Activated T-cell treated with anti-CD3 and anti-CD28 coated beads, Interleukin-2, amount 50 U/mL, for 72 hours (primary cell): ENCODE measurements at regions not wholly inside any gene's neighbourhood (a gene's known extent, or its start where the extent isn't known, plus 50 kb on each side); places are given as distances from the start of the nearest gene placed in this dataset.
"Not testable (repeated sequence)": the region's sequence is repeated elsewhere in the genome, so short reads cannot be mapped to it uniquely, and the experiment has no call there.

ENCODE experiments used
- ATAC-seq, 2 donors: fragments of 150-1000 bp; cut with Tn5 transposase; replicated peaks in 1 of 2; 2 replicates each; pipeline ENCODE4 v1.10.0; 2021; ENCODE audit warnings: moderate library complexity in 2 of 2, mild to moderate bottlenecking in 1 of 2
- DNase-seq, 2 donors: peaks; one replicate each; pipeline ENCODE4 v3.0.0; 2021 to 2022; ENCODE audit warnings: mixed read lengths in 1 of 2
- H3K27ac Mint-ChIP-seq: one replicate; pipeline ENCODE4 v1.8.0; 2022; ENCODE audit warnings: mild to moderate bottlenecking, moderate library complexity, mixed read lengths
- H3K27me3 Mint-ChIP-seq: one replicate; pipeline ENCODE4 v1.8.0; 2022; ENCODE audit warnings: low read depth, mixed read lengths
- H3K36me3 Mint-ChIP-seq, 2 donors: one replicate each; pipeline ENCODE4 v1.8.0; 2022; ENCODE audit warnings: mixed read lengths in 2 of 2, mild to moderate bottlenecking in 1 of 2; ENCODE audit not compliant: insufficient read depth in 2 of 2
- H3K4me1 Mint-ChIP-seq: one replicate; pipeline ENCODE4 v1.8.0; 2022; ENCODE audit warnings: low read depth, mixed read lengths
- H3K4me3 Mint-ChIP-seq, 2 donors: one replicate each; pipeline ENCODE4 v1.8.0; 2022; ENCODE audit warnings: mild to moderate bottlenecking in 2 of 2, mixed read lengths in 2 of 2, moderate library complexity in 2 of 2
- H3K9me3 Mint-ChIP-seq, 2 donors: one replicate each; pipeline ENCODE4 v1.8.0; 2022; ENCODE audit warnings: mixed read lengths in 2 of 2

DNA sequence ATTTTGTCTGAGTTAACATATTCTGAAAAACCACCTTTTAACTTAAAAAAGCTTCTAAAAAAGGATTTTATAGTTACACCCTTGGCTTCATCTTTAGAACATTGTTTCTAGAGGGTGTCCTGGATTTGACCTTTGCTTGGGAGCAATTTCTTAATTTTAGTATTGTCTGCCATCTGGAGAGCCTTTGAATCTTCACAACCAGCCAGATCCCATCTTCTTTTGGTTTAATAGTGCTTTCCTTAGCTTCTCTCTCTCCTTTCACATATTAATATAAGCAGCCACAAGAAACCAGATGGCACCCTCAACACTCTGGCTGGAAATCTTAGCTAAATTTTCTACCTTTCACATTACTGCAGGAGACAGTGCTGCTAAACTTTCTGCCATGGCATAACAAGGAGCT, 76.5 kb upstream of the TSPAN2 start:
- DNase-seq (no peak), ATAC-seq (no peak)
- Mint-ChIP-seq H3K36me3 (no peaks in the 10 kb centered on the region), H3K9me3 (no peaks in the 10 kb centered on the region), H3K4me1 (peaks cover 18% of the 10 kb centered on the region), H3K27me3 (peaks cover 27% of the 10 kb centered on the region), H3K4me3 (no peak overlapping the region), H3K27ac (no peak overlapping the region)

GRCh38 chr1:115164940-115165705, 75.8 kb upstream of the TSPAN2 start:
- H3K4me1 Mint-ChIP-seq: peaks cover 18% of the 10 kb centered on the region
- ATAC-seq (peak; percentile 41 to 77), DNase-seq (no peak)
- no peak overlapping the region for H3K27ac Mint-ChIP-seq
- peaks cover 25% of the 10 kb centered on the region for H3K27me3 Mint-ChIP-seq
- no peaks in the 10 kb centered on the region for H3K9me3 Mint-ChIP-seq
- H3K36me3 Mint-ChIP-seq: no peaks in the 10 kb centered on the region
- no peak overlapping the region for H3K4me3 Mint-ChIP-seq

DNA sequence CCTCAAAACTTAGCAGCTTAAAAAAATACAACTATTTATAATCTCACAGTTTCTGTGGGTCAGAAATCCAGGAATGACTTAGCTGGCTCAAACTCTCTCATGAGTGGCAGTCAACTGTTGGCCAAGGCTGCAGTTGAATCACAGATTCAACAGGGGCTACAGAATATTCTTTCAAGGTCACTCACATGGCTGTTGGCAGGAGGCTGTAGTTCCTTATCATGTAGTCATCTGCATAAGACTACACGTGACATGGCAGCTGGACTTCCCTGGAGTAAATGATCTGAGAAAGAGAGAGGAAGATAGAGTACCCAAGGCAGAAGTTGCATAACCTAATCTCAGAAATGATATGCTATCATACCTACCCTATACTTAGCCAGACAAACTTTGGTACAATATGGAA, 75.2 kb upstream of the TSPAN2 start:
- peaks cover 18% of the 10 kb centered on the region for H3K4me1 Mint-ChIP-seq
- H3K9me3 Mint-ChIP-seq: no peaks in the 10 kb centered on the region
- ATAC-seq: no peak
- peaks cover 25% of the 10 kb centered on the region for H3K27me3 Mint-ChIP-seq
- H3K36me3 Mint-ChIP-seq: no peaks in the 10 kb centered on the region
- H3K27ac Mint-ChIP-seq: no peak overlapping the region
- DNase-seq: no peak
- H3K4me3 Mint-ChIP-seq: no peak overlapping the region

- Mint-ChIP-seq H3K27me3 (peaks cover 7% of the 10 kb centered on the region), H3K4me1 (peaks cover 12% of the 10 kb centered on the region), H3K4me3 (no peak overlapping the region), H3K27ac (no peak overlapping the region), H3K9me3 (no peaks in the 10 kb centered on the region), H3K36me3 (no peaks in the 10 kb centered on the region)
- ATAC-seq: no peak
- DNase-seq: no peak
Measured at GRCh38 chr1:115160728-115161127, 71.4 kb upstream of the TSPAN2 start.

GRCh38 chr1:115159958-115160357, 70.7 kb upstream of the TSPAN2 start:
- no peak for ATAC-seq
- DNase-seq: no peak
- peaks cover 5% of the 10 kb centered on the region for H3K27me3 Mint-ChIP-seq
- no peaks in the 10 kb centered on the region for H3K9me3 Mint-ChIP-seq
- no peak overlapping the region for H3K4me3 Mint-ChIP-seq
- peaks cover 4% of the 10 kb centered on the region for H3K4me1 Mint-ChIP-seq
- H3K27ac Mint-ChIP-seq: no peak overlapping the region
- no peaks in the 10 kb centered on the region for H3K36me3 Mint-ChIP-seq

- ATAC-seq (no peak), DNase-seq (no peak)
- H3K4me3 Mint-ChIP-seq: no peak overlapping the region
- H3K27ac Mint-ChIP-seq: no peak overlapping the region
- no peaks in the 10 kb centered on the region for H3K4me1 Mint-ChIP-seq
- no peaks in the 10 kb centered on the region for H3K27me3 Mint-ChIP-seq
- H3K9me3 Mint-ChIP-seq: peaks cover 0 to 3% of the 10 kb centered on the region in 2 donors
- no peaks in the 10 kb centered on the region for H3K36me3 Mint-ChIP-seq
Measured at GRCh38 chr1:115158181-115158580, 68.9 kb upstream of the TSPAN2 start.

GRCh38 chr1:115156826-115157468, 67.6 kb upstream of the TSPAN2 start:
- ATAC-seq (no peak), DNase-seq (no peak)
- H3K9me3 Mint-ChIP-seq: peaks cover 0 to 3% of the 10 kb centered on the region in 2 donors
- no peak overlapping the region for H3K27ac Mint-ChIP-seq
- no peaks in the 10 kb centered on the region for H3K4me1 Mint-ChIP-seq
- no peaks in the 10 kb centered on the region for H3K27me3 Mint-ChIP-seq
- H3K36me3 Mint-ChIP-seq: no peaks in the 10 kb centered on the region
- no peak overlapping the region for H3K4me3 Mint-ChIP-seq

DNA sequence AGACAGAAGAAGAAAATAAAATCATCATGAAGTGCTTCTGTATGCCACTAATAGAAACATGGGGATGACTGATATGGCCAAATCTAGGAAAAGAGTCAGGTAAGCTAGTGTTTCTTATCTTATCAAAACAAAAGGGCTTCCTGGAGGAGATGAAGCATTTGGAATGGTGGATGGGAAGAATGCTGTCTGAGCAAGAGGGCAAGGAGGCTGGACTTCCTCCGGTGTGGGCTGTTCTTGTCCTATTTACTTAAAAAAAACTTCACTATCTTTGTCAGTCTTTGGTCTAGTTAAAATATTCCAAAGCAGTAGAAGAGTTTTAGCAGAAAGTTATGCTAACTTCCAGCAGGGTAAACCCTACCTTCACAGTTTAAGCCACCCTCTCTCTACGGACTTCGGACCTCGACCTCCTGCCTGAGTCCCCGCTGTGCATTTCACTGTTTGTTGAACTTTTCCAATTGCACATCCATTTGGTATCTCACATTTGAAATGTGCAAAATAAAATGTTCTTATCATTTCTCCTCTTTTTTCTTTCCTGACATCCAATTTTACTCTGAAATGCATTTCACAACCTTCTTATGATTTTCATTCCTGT, 64.8 kb upstream of the TSPAN2 start:
- Mint-ChIP-seq H3K4me3 (no peak overlapping the region), H3K27me3 (no peaks in the 10 kb centered on the region), H3K4me1 (no peaks in the 10 kb centered on the region), H3K27ac (no peak overlapping the region), H3K9me3 (peaks cover 0 to 3% of the 10 kb centered on the region in 2 donors), H3K36me3 (no peaks in the 10 kb centered on the region)
- ATAC-seq (no peak), DNase-seq (no peak)

- not testable (repeated sequence) for H3K27ac Mint-ChIP-seq, ATAC-seq, DNase-seq, H3K9me3 Mint-ChIP-seq, H3K36me3 Mint-ChIP-seq
- Mint-ChIP-seq H3K27me3 (peaks cover 36% of the 10 kb centered on the region), H3K4me1 (peaks cover 11% of the 10 kb centered on the region), H3K4me3 (peak overlapping the region; percentile 50 to 66)
Measured at GRCh38 chr1:115147928-115148327, 58.6 kb upstream of the TSPAN2 start.

DNA sequence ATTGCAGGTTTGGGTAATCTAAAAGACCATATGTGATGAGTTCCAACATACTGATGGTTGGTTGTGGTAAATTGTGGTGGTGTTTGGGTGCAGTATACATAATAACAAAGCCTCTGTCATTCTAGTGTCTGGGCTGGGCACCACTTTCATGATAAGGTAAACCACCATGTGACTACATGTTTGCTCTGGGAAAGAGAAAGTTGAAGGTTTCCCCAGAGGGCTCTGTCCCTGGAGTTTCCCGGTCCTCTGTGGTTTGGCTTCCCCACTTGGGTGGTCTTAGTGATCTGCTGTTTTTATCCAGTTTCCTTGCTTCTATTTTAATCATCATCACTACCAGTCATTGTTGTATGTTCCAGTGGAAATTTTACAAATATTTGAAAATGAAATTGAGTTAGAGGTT, 55.9 kb upstream of the TSPAN2 start:
- DNase-seq: no peak
- peaks cover 11% of the 10 kb centered on the region for H3K4me1 Mint-ChIP-seq
- H3K4me3 Mint-ChIP-seq: no peak overlapping the region
- H3K27ac Mint-ChIP-seq: no peak overlapping the region
- H3K9me3 Mint-ChIP-seq: no peaks in the 10 kb centered on the region
- ATAC-seq: no peak
- peaks cover 41% of the 10 kb centered on the region for H3K27me3 Mint-ChIP-seq
- no peaks in the 10 kb centered on the region for H3K36me3 Mint-ChIP-seq

- H3K27me3 Mint-ChIP-seq: peaks cover 42% of the 10 kb centered on the region
Measured at GRCh38 chr1:115144176-115144575, 54.9 kb upstream of the TSPAN2 start.

GRCh38 chr1:115142616-115143015, 53.3 kb upstream of the TSPAN2 start:
- DNase-seq: no peak
- peaks cover 49% of the 10 kb centered on the region for H3K27me3 Mint-ChIP-seq
- H3K4me1 Mint-ChIP-seq: peaks cover 15% of the 10 kb centered on the region
- no peak overlapping the region for H3K27ac Mint-ChIP-seq
- H3K36me3 Mint-ChIP-seq: no peaks in the 10 kb centered on the region
- no peaks in the 10 kb centered on the region for H3K9me3 Mint-ChIP-seq
- no peak for ATAC-seq
- no peak overlapping the region for H3K4me3 Mint-ChIP-seq

More at GRCh38 chr1:115144176-115144575, 54.9 kb upstream of the TSPAN2 start:
- no peaks in the 10 kb centered on the region for H3K36me3 Mint-ChIP-seq
- peaks cover 13% of the 10 kb centered on the region for H3K4me1 Mint-ChIP-seq
- H3K27ac Mint-ChIP-seq: no peak overlapping the region
- no peaks in the 10 kb centered on the region for H3K9me3 Mint-ChIP-seq
- ATAC-seq (no peak), DNase-seq (no peak)
- H3K4me3 Mint-ChIP-seq: no peak overlapping the region

GRCh38 chr1:115141145-115141454, 51.8 kb upstream of the TSPAN2 start:
- Mint-ChIP-seq H3K27ac (no peak overlapping the region), H3K4me1 (peaks cover 13% of the 10 kb centered on the region), H3K27me3 (peaks cover 34% of the 10 kb centered on the region), H3K36me3 (no peaks in the 10 kb centered on the region), H3K9me3 (no peaks in the 10 kb centered on the region), H3K4me3 (no peak overlapping the region)
- ATAC-seq: no peak
- DNase-seq: no peak
